Transverse colon (tissue), 4 donors: ENCODE measurements at regions not wholly inside any gene's neighbourhood (a gene's known extent, or its start where the extent isn't known, plus 50 kb on each side); places are given as distances from the start of the nearest gene placed in this dataset.

Experiments used
- DNase-seq: peaks from one replicate; pipeline ENCODE4 v3.0.0-alpha.2; 2019
- H3K27ac ChIP-seq, 4 donors: fragments of 200-600 bp; sonication (generic); 2 replicates each; pipeline ENCODE4 v1.5.1; 2016 to 2018; ENCODE audit warnings: inconsistent platforms in 4 of 4
- H3K27me3 ChIP-seq: fragments of 200-600 bp; sonication (generic); 2 replicates; pipeline ENCODE4 v1.5.1; 2017; ENCODE audit warnings: inconsistent platforms
- H3K36me3 ChIP-seq, 4 donors: fragments of 200-600 bp; sonication (generic); 2 replicates each; pipeline ENCODE4 v1.5.1; 2017 to 2019; ENCODE audit warnings: inconsistent platforms in 4 of 4
- H3K4me1 ChIP-seq, 4 donors: fragments of 200-600 bp; sonication (generic); 2 replicates each; pipeline ENCODE4 v1.5.1; 2017 to 2020; ENCODE audit warnings: inconsistent platforms in 4 of 4
- H3K4me3 ChIP-seq, 4 donors: fragments of 200-600 bp; sonication (generic); 1 replicate in 1 of 4; 2 replicates in 3 of 4; pipeline versions ENCODE4 v1.5.1 to v1.6.1; 2017 to 2019; ENCODE audit warnings: inconsistent platforms in 4 of 4
- H3K9me3 ChIP-seq, 2 donors: fragments of 200-600 bp; sonication (generic); 2 replicates each; pipeline ENCODE4 v1.5.1; 2017 to 2019; ENCODE audit warnings: inconsistent platforms in 2 of 2
- EP300 ChIP-seq: sonication (generic); formaldehyde crosslinking; IDR thresholded peaks from one replicate; pipeline ENCODE4 v1.6.1; 2017; ENCODE audit warnings: antibody characterized with exemption, low read depth
- POLR2A ChIP-seq: fragments of 450-650 bp; IDR thresholded peaks from one replicate; pipeline ENCODE4 v1.6.1; 2016; ENCODE audit warnings: antibody characterized with exemption, mild to moderate bottlenecking, moderate library complexity
- POLR2AphosphoS5 ChIP-seq, 3 donors: sonication (generic); formaldehyde crosslinking; IDR thresholded peaks; one replicate each; pipeline ENCODE4 v1.6.1; 2016; ENCODE audit warnings: antibody characterized with exemption in 3 of 3
- WGBS, 2 donors: methylation state at CpG; one replicate each; pipeline ENCODE4 v1.1.5; 2018; ENCODE audit warnings: low coverage in 1 of 2; 5-methylcytosine and 5-hydroxymethylcytosine counted together
- in situ Hi-C, 4 donors: fragments of 200-750 bp; cut with MboI; loops; one replicate each; pipeline versions ENCODE4 v1.15.0 to v1.15.1; 2017; ENCODE audit warnings: low sequenced_read_pairs in 3 of 4, low pct_ligation_motif_present in 1 of 4, low pct_unique_long_range_greater_than_20kb in 1 of 4
- intact Hi-C: fragments of 100-400 bp; cut with DNase I; formaldehyde crosslinking; loops from one replicate; pipeline ENCODE4 v1.15.1; 2023; ENCODE audit warnings: low total_unique reads
- TF ChIP-seq, protein P1 (sequence below), 5 experiments: fragments of 200-600 bp in 3 of 5; fragments of 450-650 bp in 2 of 5; sonication (generic) in 3 of 5; IDR thresholded peaks; 1 replicate in 2 of 5; 2 replicates in 3 of 5; pipeline ENCODE4 v1.5.1; 2016 to 2017; ENCODE audit warnings: antibody characterized with exemption in 5 of 5, inconsistent platforms in 3 of 5, mild to moderate bottlenecking in 2 of 5, moderate library complexity in 1 of 5

DNA sequence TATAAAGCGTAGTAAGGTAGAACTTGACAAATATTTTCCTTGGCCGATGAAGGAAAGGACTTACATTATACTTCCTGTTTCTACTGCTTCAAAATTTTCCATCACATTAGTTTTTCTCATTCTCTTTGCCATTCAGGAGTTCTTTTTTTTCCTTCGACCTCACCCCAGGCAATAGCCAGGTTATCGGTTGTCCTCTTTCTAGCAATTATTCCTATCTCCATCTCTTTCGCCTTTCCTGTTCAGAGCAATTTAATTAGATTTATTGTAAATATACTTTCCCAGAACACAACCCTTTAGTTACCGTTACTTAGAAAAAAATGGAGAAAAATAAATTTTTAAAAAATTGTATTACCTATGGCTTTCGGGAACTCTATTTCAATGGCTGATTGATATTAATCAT, 205.2 kb downstream of the KCNJ2 start:
- 73 to 78% methylated on average over 7 of the region's 7 CpGs for WGBS, 2 donors
- no peaks in the 10 kb centered on the region for H3K27me3 ChIP-seq
- H3K9me3 ChIP-seq, result no peaks in the 10 kb centered on the region
- intact Hi-C loops, result no loop called here
- H3K36me3 ChIP-seq, result no peaks in the 10 kb centered on the region
- TF ChIP-seq POLR2AphosphoS5 (IDR thresholded peaks at IDR 0.05), result no peak
- TF ChIP-seq, protein P1, sequence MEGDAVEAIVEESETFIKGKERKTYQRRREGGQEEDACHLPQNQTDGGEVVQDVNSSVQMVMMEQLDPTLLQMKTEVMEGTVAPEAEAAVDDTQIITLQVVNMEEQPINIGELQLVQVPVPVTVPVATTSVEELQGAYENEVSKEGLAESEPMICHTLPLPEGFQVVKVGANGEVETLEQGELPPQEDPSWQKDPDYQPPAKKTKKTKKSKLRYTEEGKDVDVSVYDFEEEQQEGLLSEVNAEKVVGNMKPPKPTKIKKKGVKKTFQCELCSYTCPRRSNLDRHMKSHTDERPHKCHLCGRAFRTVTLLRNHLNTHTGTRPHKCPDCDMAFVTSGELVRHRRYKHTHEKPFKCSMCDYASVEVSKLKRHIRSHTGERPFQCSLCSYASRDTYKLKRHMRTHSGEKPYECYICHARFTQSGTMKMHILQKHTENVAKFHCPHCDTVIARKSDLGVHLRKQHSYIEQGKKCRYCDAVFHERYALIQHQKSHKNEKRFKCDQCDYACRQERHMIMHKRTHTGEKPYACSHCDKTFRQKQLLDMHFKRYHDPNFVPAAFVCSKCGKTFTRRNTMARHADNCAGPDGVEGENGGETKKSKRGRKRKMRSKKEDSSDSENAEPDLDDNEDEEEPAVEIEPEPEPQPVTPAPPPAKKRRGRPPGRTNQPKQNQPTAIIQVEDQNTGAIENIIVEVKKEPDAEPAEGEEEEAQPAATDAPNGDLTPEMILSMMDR (IDR thresholded peaks at IDR 0.05), result no peak
- no peak for TF ChIP-seq EP300
- TF ChIP-seq POLR2A, result no peak
- peaks cover 0 to 4% (median 0%) of the 10 kb centered on the region in 4 donors for H3K4me1 ChIP-seq
- no peak overlapping the region for H3K27ac ChIP-seq
- in situ Hi-C loops, result no loop called here
- no peak overlapping the region for H3K4me3 ChIP-seq
- DNase-seq, result no peak

DNA sequence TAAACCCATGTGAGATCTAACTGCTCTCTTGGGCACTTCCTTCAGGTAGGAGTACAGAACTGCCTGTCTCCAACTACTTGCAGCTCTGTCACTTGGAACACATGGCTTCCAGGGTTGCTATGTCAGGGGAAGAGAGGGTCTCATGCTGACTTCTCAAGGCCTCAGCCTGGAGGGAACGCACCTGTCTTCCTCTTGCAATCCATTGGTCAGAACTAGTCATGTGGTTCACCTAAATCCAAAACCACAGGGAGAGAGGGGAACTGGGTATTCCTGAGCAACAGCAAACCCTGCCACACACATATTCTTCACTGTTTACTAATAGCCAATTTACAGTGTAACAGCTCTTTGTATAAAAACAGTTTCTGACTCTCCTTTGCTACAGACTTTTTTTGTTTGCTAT, 206.1 kb downstream of the KCNJ2 start:
- no peaks in the 10 kb centered on the region for H3K9me3 ChIP-seq
- 60 to 100% methylated on average over 1 of the region's 1 CpG for WGBS, 2 donors
- DNase-seq, result no peak
- intact Hi-C loops (no loop called here), in situ Hi-C loops (no loop called here)
- H3K36me3 ChIP-seq, result no peaks in the 10 kb centered on the region
- H3K4me1 ChIP-seq, result peaks cover 0 to 4% (median 0%) of the 10 kb centered on the region in 4 donors
- no peak overlapping the region for H3K4me3 ChIP-seq
- no peak overlapping the region for H3K27ac ChIP-seq
- no peaks in the 10 kb centered on the region for H3K27me3 ChIP-seq
- TF ChIP-seq POLR2A (no peak), EP300 (no peak), POLR2AphosphoS5 (IDR thresholded peaks at IDR 0.05) (no peak)
- TF ChIP-seq, protein P1 (IDR thresholded peaks at IDR 0.05), result no peak

DNA sequence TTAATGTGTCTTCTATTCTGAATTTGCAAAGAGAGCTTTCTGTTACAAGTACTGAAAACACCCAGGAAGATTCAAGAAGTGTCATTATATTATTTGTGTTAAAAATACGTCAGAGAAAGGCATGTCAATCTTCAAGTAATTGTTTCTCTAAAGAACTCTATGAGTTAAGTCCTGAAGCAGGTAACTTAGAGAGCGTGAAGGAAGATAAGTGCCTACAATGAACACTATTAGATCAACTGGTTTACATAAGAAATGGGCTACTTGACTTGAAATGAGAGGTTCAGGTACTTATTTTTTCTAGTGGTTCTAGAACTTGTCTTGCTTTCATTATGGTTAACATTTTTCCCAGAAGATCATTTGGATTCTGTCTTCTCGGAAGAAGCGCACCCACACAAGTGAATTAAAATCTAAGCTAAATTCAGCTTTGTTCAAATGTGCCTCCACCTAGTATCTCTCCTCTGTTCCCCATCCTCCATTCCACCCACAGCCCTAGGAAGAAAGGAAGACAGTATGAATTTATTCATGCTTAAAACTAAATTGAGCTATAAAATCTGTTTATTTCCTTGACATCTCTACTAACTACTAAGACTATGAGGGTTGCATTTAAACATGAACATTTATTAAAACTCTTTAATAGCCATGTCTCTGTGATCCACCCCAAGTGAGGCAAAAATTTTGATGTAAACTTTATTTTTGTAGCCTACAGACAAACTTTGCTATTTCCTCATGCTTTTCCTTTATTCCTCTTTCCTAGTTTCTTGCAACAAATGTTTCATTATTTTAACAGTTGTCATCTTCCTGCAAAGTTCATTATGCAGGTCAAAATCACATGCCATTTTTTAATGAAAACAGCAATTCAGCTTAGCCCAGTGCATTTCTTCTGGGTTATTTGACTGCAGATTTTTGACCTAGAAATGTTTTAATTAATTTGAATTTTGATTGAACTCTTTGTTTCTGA, 206.8 kb downstream of the KCNJ2 start:
- intact Hi-C loops, result no loop called here
- no peaks in the 10 kb centered on the region for H3K36me3 ChIP-seq
- DNase-seq, result no peak
- H3K4me1 ChIP-seq, result peaks cover 0 to 4% (median 0%) of the 10 kb centered on the region in 4 donors
- no peak overlapping the region for H3K27ac ChIP-seq
- in situ Hi-C loops, result no loop called here
- H3K9me3 ChIP-seq, result no peaks in the 10 kb centered on the region
- H3K27me3 ChIP-seq, result no peaks in the 10 kb centered on the region
- TF ChIP-seq EP300 (no peak), POLR2AphosphoS5 (IDR thresholded peaks at IDR 0.05) (no peak), POLR2A (no peak)
- TF ChIP-seq, protein P1 (IDR thresholded peaks at IDR 0.05), result no peak
- WGBS, 2 donors, result 77 to 93% methylated on average over 4 of the region's 4 CpGs
- no peak overlapping the region for H3K4me3 ChIP-seq

DNA sequence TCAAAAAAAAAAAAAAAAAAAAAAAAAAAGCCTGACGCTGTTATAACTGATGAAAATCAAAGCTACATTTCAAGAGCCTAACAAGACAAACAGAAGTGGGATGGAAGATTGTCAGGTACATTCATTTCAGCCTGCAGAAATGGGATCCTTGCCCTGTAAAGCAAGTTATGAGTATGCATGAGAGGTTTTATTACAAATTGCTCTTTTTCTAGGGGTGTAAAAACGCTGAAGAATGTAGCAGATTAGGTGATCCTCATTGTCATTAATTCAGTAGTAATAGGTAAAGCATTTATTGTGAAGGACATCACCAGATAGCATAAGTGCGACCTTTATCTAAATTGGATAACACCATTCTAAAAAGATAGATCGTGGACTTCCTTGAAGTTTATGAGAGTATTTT, 208.3 kb downstream of the KCNJ2 start:
- TF ChIP-seq POLR2AphosphoS5 (IDR thresholded peaks at IDR 0.05) (no peak), POLR2A (no peak), EP300 (no peak)
- TF ChIP-seq, protein P1 (IDR thresholded peaks at IDR 0.05), result no peak
- in situ Hi-C loops, result no loop called here
- Histone ChIP-seq H3K9me3 (no peaks in the 10 kb centered on the region), H3K27me3 (no peaks in the 10 kb centered on the region), H3K36me3 (no peaks in the 10 kb centered on the region), H3K4me1 (peaks cover 0 to 4% (median 0%) of the 10 kb centered on the region in 4 donors), H3K4me3 (no peak overlapping the region), H3K27ac (no peak overlapping the region)
- 51 to 67% methylated on average over 4 of the region's 4 CpGs for WGBS, 2 donors
- no peak for DNase-seq
- intact Hi-C loops, result no loop called here
